ENCODE measurements at regions not wholly inside any gene's neighbourhood (a gene's known extent, or its start where the extent isn't known, plus 50 kb on each side); places are given as distances from the start of the nearest gene placed in this dataset.

GRCh38 chr9:29211003-29211579 lies 1637.8 kb upstream of the C9orf72 start:
- no peak for TF ChIP-seq POLR2A (IDR thresholded peaks at IDR 0.05)
- no peak for TF ChIP-seq CTCF (IDR thresholded peaks at IDR 0.05)
- intact Hi-C loops (cut with DNase I): no loop called here
- peak overlapping the region in 1 of 3 donors; percentile 69 for H3K4me3 ChIP-seq (replicated peaks in 1 of 3)
- 62 to 64% methylated on average over 6 of the region's 6 CpGs for WGBS, 2 donors
- no peak overlapping the region for H3K27ac ChIP-seq
- H3K9me3 ChIP-seq: no peaks in the 10 kb centered on the region
- DNase-seq: no peak
- H3K4me1 ChIP-seq: no peaks in the 10 kb centered on the region
- H3K36me3 ChIP-seq: no peaks in the 10 kb centered on the region
- H3K27me3 ChIP-seq: no peaks in the 10 kb centered on the region

- Histone ChIP-seq H3K36me3 (no peaks in the 10 kb centered on the region), H3K9me3 (no peaks in the 10 kb centered on the region), H3K27me3 (no peaks in the 10 kb centered on the region), H3K27ac (no peak overlapping the region), H3K4me3 (replicated peaks in 1 of 3) (peak overlapping the region; percentile 48 to 69 (median 50)), H3K4me1 (no peaks in the 10 kb centered on the region)
- WGBS, 2 donors: 2 to 3% methylated on average over 14 to 22 of the region's 51 CpGs
- peak in 5 of 6 experiments; percentile 34 to 98 (median 92) for TF ChIP-seq CTCF (IDR thresholded peaks at IDR 0.05)
- TF ChIP-seq POLR2A (IDR thresholded peaks at IDR 0.05): peak in 1 of 2 donors; percentile 19
- intact Hi-C loops (cut with DNase I): no loop called here
- peak; percentile 64 to 75 for DNase-seq
These were observed 1638.5 kb upstream of the C9orf72 start for GRCh38 chr9:29211580-29212396.

- intact Hi-C loops (cut with DNase I): no loop called here
- TF ChIP-seq POLR2A (IDR thresholded peaks at IDR 0.05) (no peak), CTCF (IDR thresholded peaks at IDR 0.05) (no peak)
- Histone ChIP-seq H3K4me3 (replicated peaks in 1 of 3) (peak overlapping the region; percentile 48 to 69 (median 50)), H3K4me1 (no peaks in the 10 kb centered on the region), H3K9me3 (no peaks in the 10 kb centered on the region), H3K27ac (no peak overlapping the region), H3K27me3 (no peaks in the 10 kb centered on the region), H3K36me3 (no peaks in the 10 kb centered on the region)
- 1 to 2% methylated on average over 36 to 46 of the region's 54 CpGs for WGBS, 2 donors
- peak; percentile 60 to 62 for DNase-seq
These were observed 1639.4 kb upstream of the C9orf72 start for GRCh38 chr9:29212397-29213387.

- 2% methylated on average over 22 to 36 of the region's 57 CpGs for WGBS, 2 donors
- peak within 1 kb of the TSS in 2 of 3 donors; percentile 23 to 59 for H3K27ac ChIP-seq
- no peaks in the 10 kb centered on the region for H3K36me3 ChIP-seq
- peak; percentile 45 to 51 for DNase-seq
- peak within 1 kb of the TSS; percentile 48 to 69 (median 63) for H3K4me3 ChIP-seq (replicated peaks in 1 of 3)
- H3K4me1 ChIP-seq: no peaks in the 10 kb centered on the region
- no peaks in the 10 kb centered on the region for H3K27me3 ChIP-seq
- TF ChIP-seq CTCF (IDR thresholded peaks at IDR 0.05): no peak
- no peak for TF ChIP-seq POLR2A (IDR thresholded peaks at IDR 0.05)
- intact Hi-C loops (cut with DNase I): no loop called here
- no peaks in the 10 kb centered on the region for H3K9me3 ChIP-seq
These were observed 1640.3 kb upstream of the C9orf72 start, which contains the start of gene LINGO2 for GRCh38 chr9:29213417-29214153. Gene LINGO2, minus strand, starts transcription at chr9:29213601.

Data from thyroid gland (tissue), 4 donors.